SK-N-SH (cell line): ENCODE measurements at regions not wholly inside any gene's neighbourhood (a gene's known extent, or its start where the extent isn't known, plus 50 kb on each side); places are given as distances from the start of the nearest gene placed in this dataset.

Source experiments
- CTCF ChIA-PET: fragments of 300-600, 350-600 bp; formaldehyde crosslinking; extraction: SDS; loops from one replicate; lab custom pipeline; 2021; lab: Yijun Ruan, JAX
- POLR2A ChIA-PET: fragments of 350-600 bp; sonication (Branson Sonifier 250); formaldehyde crosslinking; extraction: SDS; loops from one replicate; lab custom pipeline; 2020; ENCODE audit warnings: antibody characterized with exemption, inconsistent platforms; lab: Yijun Ruan, JAX
- DNase-seq: peaks from one replicate; pipeline ENCODE4 v3.0.0; 2012
- H2AFZ ChIP-seq: fragments of 200-600 bp; sonication (generic); 2 replicates; pipeline ENCODE4 v1.8.1; 2016; ENCODE audit warnings: antibody characterized with exemption, mild to moderate bottlenecking, low read depth
- H3F3A ChIP-seq: fragments of 200-600 bp; sonication (generic); replicated peaks from 2 replicates; pipeline ENCODE3; 2016; ENCODE audit warnings: antibody characterized with exemption, mild to moderate bottlenecking; ENCODE audit not compliant: insufficient read depth
- H3K27ac ChIP-seq, 2 experiments: fragments of 200-500 bp in 1 of 2; fragments of 200-600 bp in 1 of 2; sonication (Bioruptor generic) in 1 of 2; sonication (generic), shearing (Covaris generic) in 1 of 2; 2 replicates each; pipeline versions ENCODE4 v1.5.1 to v1.6.1; 2014 to 2016; ENCODE audit warnings: low read depth in 2 of 2, inconsistent platforms in 1 of 2, low read length in 1 of 2, mild to moderate bottlenecking in 1 of 2, mixed read lengths in 1 of 2
- H3K27me3 ChIP-seq: fragments of 200-600 bp; sonication (generic), shearing (Covaris generic); 2 replicates; pipeline ENCODE4 v1.6.1; 2016; ENCODE audit warnings: mixed run types; ENCODE audit not compliant: insufficient read depth
- H3K36me3 ChIP-seq, 2 experiments: fragments of 200-500 bp in 1 of 2; fragments of 200-600 bp in 1 of 2; sonication (Bioruptor generic) in 1 of 2; sonication (generic) in 1 of 2; replicated peaks in 1 of 2; 2 replicates each; pipeline versions ENCODE3 to v1.5.1; 2014 to 2016; ENCODE audit warnings: low read length in 1 of 2, mild to moderate bottlenecking in 1 of 2; ENCODE audit not compliant: insufficient read depth in 2 of 2, control insufficient read depth in 1 of 2
- H3K4me1 ChIP-seq, 2 experiments: fragments of 200-500 bp in 1 of 2; fragments of 200-600 bp in 1 of 2; sonication (Bioruptor generic) in 1 of 2; sonication (generic), shearing (Covaris generic) in 1 of 2; 2 replicates each; pipeline versions ENCODE4 v1.5.1 to v1.6.1; 2014 to 2016; ENCODE audit warnings: low read depth in 1 of 2, low read length in 1 of 2, mixed run types in 1 of 2; ENCODE audit not compliant: insufficient read depth in 2 of 2, control insufficient read depth in 1 of 2
- H3K4me2 ChIP-seq: fragments of 200-600 bp; sonication (generic), shearing (Covaris generic); 2 replicates; pipeline ENCODE4 v1.6.1; 2017; ENCODE audit warnings: mixed run types
- H3K4me3 ChIP-seq, 2 experiments: fragments of 200-500 bp in 1 of 2; fragments of 200-600 bp in 1 of 2; sonication (Bioruptor generic) in 1 of 2; sonication (generic), shearing (Covaris generic) in 1 of 2; 2 replicates each; pipeline versions ENCODE4 v1.5.1 to v1.8.1; 2014 to 2016; ENCODE audit warnings: low read depth in 2 of 2, inconsistent platforms in 1 of 2, low read length in 1 of 2, mild to moderate bottlenecking in 1 of 2, mixed read lengths in 1 of 2, moderate library complexity in 1 of 2
- H3K79me2 ChIP-seq: fragments of 200-600 bp; sonication (generic); 2 replicates; pipeline ENCODE4 v1.8.1; 2017; ENCODE audit warnings: mild to moderate bottlenecking; ENCODE audit not compliant: insufficient read depth
- H3K9ac ChIP-seq: fragments of 200-600 bp; sonication (generic); 2 replicates; pipeline ENCODE4 v1.6.1; 2017; ENCODE audit warnings: mixed run types
- H3K9me2 ChIP-seq: fragments of 200-600 bp; sonication (generic); 2 replicates; pipeline ENCODE4 v1.6.1; 2017; ENCODE audit warnings: mixed run types
- H3K9me3 ChIP-seq: fragments of 200-600 bp; sonication (generic); 2 replicates; pipeline ENCODE4 v1.6.1; 2017; ENCODE audit warnings: mixed run types, mild to moderate bottlenecking, moderate library complexity
- H4K20me1 ChIP-seq: fragments of 200-600 bp; sonication (generic); 2 replicates; pipeline ENCODE4 v1.6.1; 2017; ENCODE audit warnings: mild to moderate bottlenecking, mixed run types; ENCODE audit not compliant: insufficient read depth
- CHD2 ChIP-seq: fragments of 150-350 bp; IDR thresholded peaks from 2 replicates; pipeline ENCODE4 v1.6.1; 2018; ENCODE audit warnings: low read length; ENCODE audit not compliant: partially characterized antibody
- CTCF ChIP-seq: fragments of 200-600 bp; sonication (generic); IDR thresholded peaks from 2 replicates; pipeline ENCODE4 v1.6.1; 2017; ENCODE audit warnings: antibody characterized with exemption, mild to moderate bottlenecking, moderate library complexity
- EP300 ChIP-seq, 2 experiments: IDR thresholded peaks; 2 replicates each; pipeline versions ENCODE4 v1.4.0 to v1.6.1; 2012; ENCODE audit warnings: borderline replicate concordance in 1 of 2, low read depth in 1 of 2, low read length in 1 of 2
- FOSL2 ChIP-seq: IDR thresholded peaks from 2 replicates; pipeline ENCODE4 v1.4.0; 2012; ENCODE audit warnings: low read depth, mild to moderate bottlenecking, moderate library complexity, borderline replicate concordance
- GABPA ChIP-seq: IDR thresholded peaks from 2 replicates; pipeline ENCODE4 v1.4.0; 2012; ENCODE audit warnings: low read depth, mild to moderate bottlenecking
- IRF3 ChIP-seq: fragments of 150-350 bp; IDR thresholded peaks from 2 replicates; pipeline ENCODE4 v1.6.1; 2016; ENCODE audit warnings: mild to moderate bottlenecking, low read depth, low read length
- JUND ChIP-seq: IDR thresholded peaks from 2 replicates; pipeline ENCODE4 v1.4.0; 2012
- MEF2A ChIP-seq: IDR thresholded peaks from 2 replicates; pipeline ENCODE4 v1.4.0; 2012; ENCODE audit warnings: low read depth, borderline replicate concordance
- MXI1 ChIP-seq: IDR thresholded peaks from 2 replicates; pipeline ENCODE4 v1.6.1; 2012; ENCODE audit warnings: mild to moderate bottlenecking, low read depth, low read length, improper control_type of control experiment
- NFIC ChIP-seq: IDR thresholded peaks from 2 replicates; pipeline ENCODE4 v1.4.0; 2012; ENCODE audit warnings: borderline replicate concordance
- SIN3A ChIP-seq: IDR thresholded peaks from 2 replicates; pipeline ENCODE4 v1.6.1; 2012; ENCODE audit warnings: low read depth, mild to moderate bottlenecking, low read length, moderate library complexity, borderline replicate concordance
- TAF1 ChIP-seq: IDR thresholded peaks from 2 replicates; pipeline ENCODE4 v1.6.1; 2012; ENCODE audit warnings: low read depth, mild to moderate bottlenecking, low read length, moderate library complexity, borderline replicate concordance
- TCF12 ChIP-seq: IDR thresholded peaks from 2 replicates; pipeline ENCODE4 v1.4.0; 2012
- WGBS: methylation state at CpG from one replicate; pipeline ENCODE4 v1.1.6; 2017; ENCODE audit warnings: low lambda C conversion rate; 5-methylcytosine and 5-hydroxymethylcytosine counted together

- Histone ChIP-seq H3K27ac (peak overlapping the region; percentile 68 to 82; a peak in 3 of 4 replicates), H3F3A (peaks cover 23% of the 10 kb centered on the region), H4K20me1 (no peaks in the 10 kb centered on the region), H3K9ac (peak overlapping the region; percentile 41; the same call in 1 of the 2 replicates), H3K4me1 (peaks cover 0 to 10% of the 10 kb centered on the region in 2 experiments; a peak in 2 of 4 replicates), H3K4me3 (no peak overlapping the region), H2AFZ (peak overlapping the region; percentile 88), H3K4me2 (peak overlapping the region; percentile 44; the same call in 1 of the 2 replicates), H3K27me3 (no peaks in the 10 kb centered on the region), H3K79me2 (no peaks in the 10 kb centered on the region), H3K36me3 (no peaks in the 10 kb centered on the region), H3K9me3 (peaks cover 8% of the 10 kb centered on the region), H3K9me2 (no peaks in the 10 kb centered on the region)
- POLR2A ChIA-PET = no interaction called here
- no peak for DNase-seq
- CTCF ChIA-PET = no interaction called here
- 13% methylated on average over 6 of the region's 6 CpGs for WGBS
- TF ChIP-seq NFIC (peak; percentile 31; the same call in 1 of the 2 replicates), IRF3 (no peak), MEF2A (no peak), GABPA (no peak), CTCF (no peak), TCF12 (peak; percentile 29; the same call in 1 of the 2 replicates), FOSL2 (peak; percentile 68; the same call in 1 of the 2 replicates), EP300 (IDR thresholded peaks at IDR 0.05; ENCODE audit: borderline replicate concordance in 1 of 2, low read depth in 1 of 2, low read length in 1 of 2) (peak in 1 of 2 experiments; percentile 22; a peak in 1 of 4 replicates), SIN3A (no peak), TAF1 (no peak), JUND (peak; percentile 60; the same call in 1 of the 2 replicates), CHD2 (no peak)
These were observed 1111.4 kb upstream of the CITED2 start for GRCh38 chr6:140485740-140486449.

GRCh38 chr6:140480852-140481251 lies 1106.4 kb upstream of the CITED2 start:
- Histone ChIP-seq H3K27me3 (no peaks in the 10 kb centered on the region), H3K9me3 (no peaks in the 10 kb centered on the region), H3K9ac (no peak overlapping the region), H3K9me2 (no peaks in the 10 kb centered on the region), H3K79me2 (no peaks in the 10 kb centered on the region), H3F3A (peaks cover 7% of the 10 kb centered on the region), H4K20me1 (no peaks in the 10 kb centered on the region), H3K36me3 (no peaks in the 10 kb centered on the region), H3K4me2 (no peak overlapping the region), H3K27ac (peak overlapping the region in 1 of 2 experiments; percentile 43; a peak in 1 of 4 replicates), H2AFZ (peak overlapping the region; percentile 31; the same call in 1 of the 2 replicates), H3K4me1 (peaks cover 0 to 10% of the 10 kb centered on the region in 2 experiments; a peak in 1 of 4 replicates), H3K4me3 (no peak overlapping the region)
- 52% methylated on average over 2 of the region's 2 CpGs for WGBS
- ChIA-PET POLR2A (no interaction called here), CTCF (no interaction called here)
- DNase-seq = no peak
- TF ChIP-seq MXI1 (no peak), CTCF (no peak)
